Neural progenitor cell (in vitro differentiated cells): ENCODE measurements at regions not wholly inside any gene's neighbourhood (a gene's known extent, or its start where the extent isn't known, plus 50 kb on each side); places are given as distances from the start of the nearest gene placed in this dataset.

Experiments
- CTCF ChIP-seq: fragments of 200-600 bp; sonication (generic); IDR thresholded peaks from 2 replicates; pipeline ENCODE4 v1.5.1; 2017; ENCODE audit warnings: antibody characterized with exemption, mild to moderate bottlenecking
- EZH2 ChIP-seq: fragments of 200-600 bp; sonication (generic); IDR thresholded peaks from 2 replicates; pipeline ENCODE4 v1.6.1; 2017; ENCODE audit warnings: antibody characterized with exemption, mild to moderate bottlenecking, moderate library complexity
- EZH2phosphoT487 ChIP-seq: fragments of 200-600 bp; sonication (generic); IDR thresholded peaks from 2 replicates; pipeline ENCODE4 v1.6.1; 2017; ENCODE audit warnings: antibody characterized with exemption

GRCh38 chrX:16282209-16282608 lies 114.9 kb downstream of the MAGEB17 start:
- no peak for TF ChIP-seq CTCF
- TF ChIP-seq EZH2, result no peak
- no peak for TF ChIP-seq EZH2phosphoT487
